Nephron (organoid): ENCODE measurements at regions not wholly inside any gene's neighbourhood (a gene's known extent, or its start where the extent isn't known, plus 50 kb on each side); places are given as distances from the start of the nearest gene placed in this dataset.

ENCODE experiments used
- H3K27ac Mint-ChIP-seq, 3 experiments: 2 replicates each; pipeline ENCODE4 v1.8.0; 2020; ENCODE audit warnings: mixed read lengths in 3 of 3, mild to moderate bottlenecking in 2 of 3, moderate library complexity in 1 of 3
- H3K27me3 Mint-ChIP-seq: 2 replicates; pipeline ENCODE4 v1.8.0; 2021; ENCODE audit warnings: low read depth, mild to moderate bottlenecking, moderate library complexity, mixed read lengths
- H3K36me3 Mint-ChIP-seq: 2 replicates; pipeline ENCODE4 v1.8.0; 2020; ENCODE audit warnings: low read depth, mixed read lengths
- H3K4me1 Mint-ChIP-seq: 2 replicates; pipeline ENCODE4 v1.8.0; 2020; ENCODE audit warnings: mixed read lengths
- H3K4me3 Mint-ChIP-seq, 3 experiments: 2 replicates each; pipeline ENCODE4 v1.8.0; 2020; ENCODE audit warnings: mild to moderate bottlenecking in 3 of 3, mixed read lengths in 3 of 3, moderate library complexity in 2 of 3
- H3K9me3 Mint-ChIP-seq: 2 replicates; pipeline ENCODE4 v1.8.0; 2020; ENCODE audit warnings: mixed read lengths
- TF ChIP-seq, protein P1 (sequence below), 3 experiments: fragments of 200-600 bp; sonication (generic); IDR thresholded peaks; one replicate each; pipeline ENCODE4 v1.5.0; 2021; ENCODE audit warnings: antibody characterized with exemption in 3 of 3; ENCODE audit not compliant: unreplicated experiment in 3 of 3

DNA sequence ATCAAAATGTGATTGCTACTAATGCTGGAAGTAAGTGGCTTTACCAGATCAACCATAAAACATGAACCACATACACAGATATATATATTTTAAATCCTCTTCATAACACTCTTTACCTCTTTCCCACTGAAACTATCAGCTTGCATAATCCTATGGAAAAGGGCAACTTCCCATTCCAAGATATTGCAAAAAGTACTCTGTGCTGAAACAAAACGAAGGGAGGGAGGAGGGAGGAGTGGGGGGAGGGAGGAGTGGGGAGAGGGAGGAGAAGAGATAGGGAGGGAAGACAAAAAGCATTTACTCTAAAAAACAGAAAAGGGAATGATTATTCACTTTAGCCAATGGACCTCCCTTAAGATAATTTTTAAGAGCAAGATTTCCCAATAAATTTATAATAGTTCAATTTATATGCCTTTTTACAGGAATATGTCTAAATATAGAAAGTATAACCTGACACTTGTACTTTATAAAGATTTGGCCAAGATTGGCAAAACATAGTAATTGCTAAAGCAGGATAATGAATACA lies 344.8 kb upstream of the NFE2L3 start:
- Mint-ChIP-seq H3K36me3 (no peaks in the 10 kb centered on the region), H3K27me3 (peaks cover 6% of the 10 kb centered on the region), H3K27ac (no peak overlapping the region), H3K4me1 (peaks cover 47% of the 10 kb centered on the region), H3K4me3 (no peak overlapping the region), H3K9me3 (no peaks in the 10 kb centered on the region)
- TF ChIP-seq, protein P1, sequence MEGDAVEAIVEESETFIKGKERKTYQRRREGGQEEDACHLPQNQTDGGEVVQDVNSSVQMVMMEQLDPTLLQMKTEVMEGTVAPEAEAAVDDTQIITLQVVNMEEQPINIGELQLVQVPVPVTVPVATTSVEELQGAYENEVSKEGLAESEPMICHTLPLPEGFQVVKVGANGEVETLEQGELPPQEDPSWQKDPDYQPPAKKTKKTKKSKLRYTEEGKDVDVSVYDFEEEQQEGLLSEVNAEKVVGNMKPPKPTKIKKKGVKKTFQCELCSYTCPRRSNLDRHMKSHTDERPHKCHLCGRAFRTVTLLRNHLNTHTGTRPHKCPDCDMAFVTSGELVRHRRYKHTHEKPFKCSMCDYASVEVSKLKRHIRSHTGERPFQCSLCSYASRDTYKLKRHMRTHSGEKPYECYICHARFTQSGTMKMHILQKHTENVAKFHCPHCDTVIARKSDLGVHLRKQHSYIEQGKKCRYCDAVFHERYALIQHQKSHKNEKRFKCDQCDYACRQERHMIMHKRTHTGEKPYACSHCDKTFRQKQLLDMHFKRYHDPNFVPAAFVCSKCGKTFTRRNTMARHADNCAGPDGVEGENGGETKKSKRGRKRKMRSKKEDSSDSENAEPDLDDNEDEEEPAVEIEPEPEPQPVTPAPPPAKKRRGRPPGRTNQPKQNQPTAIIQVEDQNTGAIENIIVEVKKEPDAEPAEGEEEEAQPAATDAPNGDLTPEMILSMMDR (IDR thresholded peaks at IDR 0.05; ENCODE audit: unreplicated experiment in 3 of 3): no peak

DNA sequence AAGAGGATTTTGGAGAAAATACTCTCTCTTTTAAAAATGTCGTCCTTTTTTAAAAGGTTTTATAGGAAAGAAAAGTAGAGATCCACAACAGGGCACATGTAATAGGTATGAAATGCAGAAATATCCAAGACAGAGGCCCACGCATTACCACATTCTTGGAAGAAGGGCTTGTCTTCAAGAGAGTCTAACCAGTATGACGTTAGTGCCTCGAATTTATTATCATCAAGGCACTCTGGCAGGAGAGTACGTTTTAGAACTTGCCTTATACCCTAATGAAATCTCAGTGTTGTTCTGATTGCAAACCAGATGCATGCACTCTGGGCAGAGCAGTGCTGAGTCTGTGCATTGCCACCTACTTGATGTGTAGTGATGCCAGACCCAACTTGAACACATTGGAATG lies 342.6 kb upstream of the NFE2L3 start:
- Mint-ChIP-seq H3K27me3 (peaks cover 6% of the 10 kb centered on the region), H3K9me3 (no peaks in the 10 kb centered on the region), H3K4me3 (no peak overlapping the region), H3K27ac (no peak overlapping the region), H3K4me1 (peaks cover 30% of the 10 kb centered on the region), H3K36me3 (no peaks in the 10 kb centered on the region)
- TF ChIP-seq, protein P1 (IDR thresholded peaks at IDR 0.05; ENCODE audit: unreplicated experiment in 3 of 3): no peak

DNA sequence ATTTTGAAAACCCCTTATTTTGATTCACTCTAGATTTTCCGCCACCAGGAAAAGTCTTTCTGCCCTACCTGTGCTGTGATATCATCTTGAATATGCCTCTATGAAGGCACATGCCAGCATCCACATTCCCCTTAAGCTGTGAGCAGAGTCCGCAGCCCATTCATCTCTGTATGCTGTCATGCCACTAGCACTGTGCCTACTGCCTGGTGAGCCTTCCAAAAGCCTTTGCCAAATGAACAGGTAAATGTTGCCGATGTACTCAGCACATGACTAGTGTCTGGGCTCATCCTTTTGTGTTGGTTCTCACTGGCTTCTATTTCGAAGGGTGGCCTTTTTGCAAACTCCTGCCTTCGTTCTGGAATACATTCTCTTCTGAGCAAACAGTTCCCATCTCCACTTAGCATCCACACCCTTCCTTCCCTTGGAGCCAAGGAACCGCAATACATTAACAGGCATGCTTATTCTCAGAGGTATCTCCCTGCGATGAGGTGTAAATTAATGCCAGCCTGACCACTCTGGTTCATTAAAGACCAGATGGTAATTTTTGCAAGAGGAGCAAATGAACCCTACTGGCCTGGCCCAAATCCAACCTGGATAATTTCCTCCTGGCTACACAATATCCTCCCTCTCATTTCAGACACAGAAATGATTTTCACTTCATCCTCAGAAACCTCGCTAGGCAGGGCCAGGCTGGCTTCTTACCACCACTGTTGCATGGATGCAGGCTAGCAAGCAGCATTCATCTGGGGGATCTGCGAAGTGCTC lies 339.7 kb upstream of the NFE2L3 start:
- Mint-ChIP-seq H3K27me3 (peaks cover 6% of the 10 kb centered on the region), H3K4me3 (no peak overlapping the region), H3K36me3 (no peaks in the 10 kb centered on the region), H3K27ac (no peak overlapping the region), H3K4me1 (peaks cover 11% of the 10 kb centered on the region), H3K9me3 (no peaks in the 10 kb centered on the region)
- TF ChIP-seq, protein P1 (IDR thresholded peaks at IDR 0.05; ENCODE audit: unreplicated experiment in 3 of 3): no peak

DNA sequence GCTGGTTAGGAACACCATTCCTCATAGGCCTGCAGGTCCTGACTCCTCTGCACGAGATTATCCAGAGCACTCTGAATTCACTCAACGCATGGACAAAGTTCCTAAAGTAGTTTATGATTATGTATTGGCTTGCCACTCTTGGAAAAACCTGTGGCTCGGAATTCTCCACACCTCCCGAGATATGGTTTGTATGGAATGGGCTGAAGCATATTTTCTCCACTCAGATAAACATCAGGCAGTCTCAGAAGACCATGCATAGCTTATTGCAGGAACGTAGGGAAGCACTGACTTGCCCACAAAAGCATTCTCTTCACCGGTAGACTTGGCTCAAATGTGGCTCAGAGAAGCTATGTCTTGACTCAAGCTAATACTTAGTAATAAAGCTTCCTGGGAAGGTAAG lies 338.6 kb upstream of the NFE2L3 start:
- H3K9me3 Mint-ChIP-seq: no peaks in the 10 kb centered on the region
- no peak overlapping the region for H3K4me3 Mint-ChIP-seq
- H3K27me3 Mint-ChIP-seq: peaks cover under 1% of the 10 kb centered on the region
- H3K27ac Mint-ChIP-seq: no peak overlapping the region
- no peaks in the 10 kb centered on the region for H3K36me3 Mint-ChIP-seq
- peaks cover 6% of the 10 kb centered on the region for H3K4me1 Mint-ChIP-seq
- TF ChIP-seq, protein P1 (IDR thresholded peaks at IDR 0.05; ENCODE audit: unreplicated experiment in 3 of 3): no peak

DNA sequence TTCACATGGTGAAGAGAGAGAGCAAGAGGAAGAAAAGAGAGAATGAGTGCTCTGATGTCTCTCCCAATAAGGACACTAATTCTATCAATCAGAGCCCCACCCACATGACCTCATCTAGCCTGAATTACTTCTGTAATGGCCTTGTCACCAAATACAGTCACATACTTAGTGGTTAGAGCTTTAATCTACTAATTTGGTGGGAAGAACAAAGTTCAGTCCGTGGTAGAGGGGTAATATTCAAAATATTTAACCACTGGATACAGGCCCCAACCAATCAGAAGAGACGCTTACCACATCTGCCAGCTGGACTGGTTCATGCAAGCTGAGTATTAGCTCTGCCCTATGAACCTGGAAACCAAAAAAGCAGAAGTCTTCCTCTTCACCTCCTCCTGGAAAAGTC lies 336.3 kb upstream of the NFE2L3 start:
- TF ChIP-seq, protein P1 (IDR thresholded peaks at IDR 0.05; ENCODE audit: unreplicated experiment in 3 of 3): no peak
- H3K27me3 Mint-ChIP-seq: no peaks in the 10 kb centered on the region
- H3K36me3 Mint-ChIP-seq: no peaks in the 10 kb centered on the region
- no peak overlapping the region for H3K27ac Mint-ChIP-seq
- H3K4me3 Mint-ChIP-seq: no peak overlapping the region
- no peaks in the 10 kb centered on the region for H3K9me3 Mint-ChIP-seq
- H3K4me1 Mint-ChIP-seq: no peaks in the 10 kb centered on the region
